IMR-90 (cell line): ENCODE measurements at regions not wholly inside any gene's neighbourhood (a gene's known extent, or its start where the extent isn't known, plus 50 kb on each side); places are given as distances from the start of the nearest gene placed in this dataset.
A peak's percentile ranks its signal among the peaks of the same experiment; 100 is the strongest.

ENCODE experiments used
- ATAC-seq: fragments of 200-7000 bp; cut with Tn5 transposase; 2 replicates; pipeline ENCODE4 v1.9.1; 2020; ENCODE audit warnings: low read depth, mild to moderate bottlenecking, moderate library complexity
- BruUV-seq: library from RNA; stranded (reverse); fragments of 400-500 nt; replicated peaks from 2 replicates; lab custom pipeline; 2021; lab: Mats Ljungman, UMichigan
- CTCF ChIA-PET: fragments of 300-600 bp; formaldehyde crosslinking; extraction: SDS; loops from one replicate; lab custom pipeline; 2021; ENCODE audit warnings: antibody characterized with exemption; lab: Yijun Ruan, JAX
- POLR2A ChIA-PET: fragments of 300-600 bp; sonication (Branson Sonifier 250); formaldehyde crosslinking; loops from one replicate; lab custom pipeline; 2022; ENCODE audit warnings: antibody characterized with exemption; ENCODE audit not compliant: unreplicated experiment; lab: Charles Lee
- DNase-seq: peaks from one replicate; pipeline ENCODE4 v3.0.0; 2013
- H2AFZ ChIP-seq: replicated peaks from 2 replicates; pipeline ENCODE3; 2013; ENCODE audit warnings: low read length, mild to moderate bottlenecking; ENCODE audit not compliant: poor library complexity
- H2AK5ac ChIP-seq: 2 replicates; pipeline ENCODE4 v1.6.1; 2013; ENCODE audit warnings: low read depth, low read length, inconsistent platforms
- H2AK9ac ChIP-seq: replicated peaks from 2 replicates; pipeline ENCODE3; 2013; ENCODE audit warnings: mild to moderate bottlenecking, low read depth, low read length, moderate library complexity; ENCODE audit not compliant: poor library complexity
- H2BK120ac ChIP-seq: 2 replicates; pipeline ENCODE4 v1.6.1; 2013; ENCODE audit warnings: low read depth, low read length, inconsistent platforms
- H2BK15ac ChIP-seq: 3 replicates; pipeline ENCODE4 v1.6.1; 2013; ENCODE audit warnings: low read depth, low read length, inconsistent platforms
- H2BK20ac ChIP-seq: 2 replicates; pipeline ENCODE4 v1.6.1; 2013; ENCODE audit warnings: low read depth, mild to moderate bottlenecking, inconsistent platforms, low read length, moderate library complexity
- H2BK5ac ChIP-seq: 2 replicates; pipeline ENCODE4 v1.6.1; 2013; ENCODE audit warnings: mild to moderate bottlenecking, low read depth, low read length, inconsistent platforms; ENCODE audit not compliant: poor library complexity, severe bottlenecking
- H3K14ac ChIP-seq: replicated peaks from 2 replicates; pipeline ENCODE4 v1.6.1; 2013; ENCODE audit warnings: low read depth, low read length, inconsistent platforms
- H3K18ac ChIP-seq: 2 replicates; pipeline ENCODE4 v1.6.1; 2013; ENCODE audit warnings: low read depth, low read length, control low read depth
- H3K23ac ChIP-seq: 2 replicates; pipeline ENCODE4 v1.6.1; 2013; ENCODE audit warnings: low read depth, low read length, inconsistent platforms
- H3K27ac ChIP-seq: 2 replicates; pipeline ENCODE4 v1.5.1; 2013; ENCODE audit warnings: mild to moderate bottlenecking, control low read depth, low read length; ENCODE audit not compliant: insufficient read depth
- H3K27me3 ChIP-seq: 2 replicates; pipeline ENCODE4 v1.6.1; 2013; ENCODE audit warnings: low read length; ENCODE audit not compliant: control insufficient read depth, insufficient read depth
- H3K36me3 ChIP-seq: 2 replicates; pipeline ENCODE4 v1.6.1; 2013; ENCODE audit warnings: low read length, mixed read lengths; ENCODE audit not compliant: control insufficient read depth, insufficient read depth
- H3K4ac ChIP-seq: 2 replicates; pipeline ENCODE4 v1.6.1; 2013; ENCODE audit warnings: low read depth, low read length, inconsistent platforms
- H3K4me1 ChIP-seq: 2 replicates; pipeline ENCODE4 v1.6.1; 2013; ENCODE audit warnings: low read length, mixed read lengths; ENCODE audit not compliant: control insufficient read depth, insufficient read depth
- H3K4me2 ChIP-seq: 2 replicates; pipeline ENCODE4 v1.6.1; 2013; ENCODE audit warnings: low read depth, mild to moderate bottlenecking, control low read depth, low read length, moderate library complexity
- H3K4me3 ChIP-seq: 2 replicates; pipeline ENCODE4 v1.5.1; 2013; ENCODE audit warnings: low read depth, mild to moderate bottlenecking, control low read depth, low read length, moderate library complexity; ENCODE audit not compliant: insufficient read depth
- H3K56ac ChIP-seq: 2 replicates; pipeline ENCODE4 v1.6.1; 2013; ENCODE audit warnings: low read length, inconsistent platforms; ENCODE audit not compliant: insufficient read depth; ENCODE audit errors: extremely low read depth
- H3K79me1 ChIP-seq, 2 experiments: 2 replicates each; pipeline ENCODE4 v1.6.1; 2013; ENCODE audit warnings: low read length in 2 of 2, inconsistent platforms in 1 of 2, low read depth in 1 of 2
- H3K9ac ChIP-seq: 2 replicates; pipeline ENCODE4 v1.6.1; 2013; ENCODE audit warnings: low read depth, low read length, control low read depth
- H3K9me1 ChIP-seq: 2 replicates; pipeline ENCODE4 v1.6.1; 2013; ENCODE audit warnings: low read length, inconsistent platforms; ENCODE audit not compliant: insufficient read depth
- H3K9me3 ChIP-seq: 2 replicates; pipeline ENCODE4 v1.6.1; 2013; ENCODE audit warnings: low read length; ENCODE audit not compliant: control insufficient read depth, insufficient read depth
- H4K20me1 ChIP-seq: 2 replicates; pipeline ENCODE4 v1.6.1; 2013; ENCODE audit warnings: low read length, inconsistent platforms; ENCODE audit not compliant: insufficient read depth
- H4K5ac ChIP-seq: 2 replicates; pipeline ENCODE4 v1.6.1; 2013; ENCODE audit warnings: mild to moderate bottlenecking, low read depth, low read length, control low read depth
- H4K8ac ChIP-seq, 2 experiments: 2 replicates each; pipeline ENCODE4 v1.6.1; 2013; ENCODE audit warnings: low read depth in 2 of 2, low read length in 2 of 2, control low read depth in 1 of 2, inconsistent platforms in 1 of 2
- H4K91ac ChIP-seq: 2 replicates; pipeline ENCODE4 v1.6.1; 2013; ENCODE audit warnings: low read depth, low read length, inconsistent platforms; ENCODE audit not compliant: insufficient read depth
- BHLHE40 ChIP-seq: fragments of 150-350 bp; IDR thresholded peaks from 2 replicates; pipeline ENCODE4 v1.6.1; 2016; ENCODE audit warnings: mild to moderate bottlenecking, low read depth, low read length
- CEBPB ChIP-seq: IDR thresholded peaks from 2 replicates; pipeline ENCODE4 v1.6.1; 2012; ENCODE audit warnings: low read depth, low read length, improper control_type of control experiment
- CHD1 ChIP-seq: IDR thresholded peaks from 2 replicates; pipeline ENCODE4 v1.6.1; 2012; ENCODE audit warnings: low read depth, low read length, improper control_type of control experiment
- FOS ChIP-seq: fragments of 150-350 bp; IDR thresholded peaks from 2 replicates; pipeline ENCODE4 v1.6.1; 2016; ENCODE audit warnings: low read depth, low read length
- MAFK ChIP-seq: IDR thresholded peaks from 2 replicates; pipeline ENCODE4 v1.6.1; 2012; ENCODE audit warnings: low read depth, low read length, improper control_type of control experiment
- MAZ ChIP-seq: IDR thresholded peaks from 2 replicates; pipeline ENCODE4 v1.6.1; 2012; ENCODE audit warnings: low read depth, mild to moderate bottlenecking, low read length, improper control_type of control experiment, moderate library complexity, borderline replicate concordance
- MXI1 ChIP-seq: IDR thresholded peaks from 2 replicates; pipeline ENCODE4 v1.6.1; 2012; ENCODE audit warnings: low read depth, mild to moderate bottlenecking, low read length, moderate library complexity, borderline replicate concordance
- NFE2L2 ChIP-seq: fragments of 150-350 bp; IDR thresholded peaks from 2 replicates; pipeline ENCODE4 v1.6.1; 2016; ENCODE audit warnings: low read depth, mild to moderate bottlenecking, low read length
- POLR2A ChIP-seq: IDR thresholded peaks from 2 replicates; pipeline ENCODE4 v1.6.1; 2012; ENCODE audit warnings: mild to moderate bottlenecking, low read depth, low read length
- RAD21 ChIP-seq: IDR thresholded peaks from 2 replicates; pipeline ENCODE4 v1.6.1; 2012; ENCODE audit warnings: low read length, improper control_type of control experiment
- RCOR1 ChIP-seq: IDR thresholded peaks from 2 replicates; pipeline ENCODE4 v1.6.1; 2012; ENCODE audit warnings: mild to moderate bottlenecking, low read length, improper control_type of control experiment; ENCODE audit not compliant: insufficient replicate concordance
- RFX5 ChIP-seq: IDR thresholded peaks from 2 replicates; pipeline ENCODE4 v1.8.0; 2012; ENCODE audit warnings: low read depth, mild to moderate bottlenecking, low read length, moderate library complexity
- WGBS, 2 experiments: methylation state at CpG; one replicate each; pipeline versions ENCODE4 v1.1.5 to v1.1.7; 2013; ENCODE audit warnings: missing lambda C conversion rate in 2 of 2; ENCODE audit not compliant: insufficient read length in 1 of 2; ENCODE audit errors: extremely low coverage in 2 of 2; 5-methylcytosine and 5-hydroxymethylcytosine counted together
- dilution Hi-C: fragments of 300-500 bp; cut with HindIII; formaldehyde crosslinking; loops from one replicate; pipeline ENCODE4 v1.14.3; 2018; ENCODE audit warnings: low sequenced_read_pairs; ENCODE audit not compliant: unreplicated experiment
- in situ Hi-C: fragments of 300-500 bp; cut with MboI; formaldehyde crosslinking; loops from 3 replicates; pipeline ENCODE4 v1.14.3; 2019; ENCODE audit warnings: low sequenced_read_pairs, inconsistent platforms, mixed read lengths
- intact Hi-C: fragments of 100-400 bp; cut with micrococcal nuclease; formaldehyde crosslinking; loops from 2 replicates; pipeline ENCODE4 v1.10.0; 2022
- TF ChIP-seq, protein P1 (sequence below): fragments of 150-350 bp; IDR thresholded peaks from 2 replicates; pipeline ENCODE4 v1.6.1; 2016; ENCODE audit warnings: low read depth, mild to moderate bottlenecking, low read length, moderate library complexity, borderline replicate concordance
- TF ChIP-seq, protein P2 (sequence below): fragments of 150-350 bp; IDR thresholded peaks from 2 replicates; pipeline ENCODE4 v1.6.1; 2017; ENCODE audit warnings: mild to moderate bottlenecking, antibody characterized with exemption, low read length, low read depth
- TF ChIP-seq, protein P3 (sequence below): conservative IDR thresholded peaks from 2 replicates; pipeline ENCODE4 v1.5.1; 2012; ENCODE audit warnings: mild to moderate bottlenecking, low read depth, low read length, improper control_type of control experiment

DNA sequence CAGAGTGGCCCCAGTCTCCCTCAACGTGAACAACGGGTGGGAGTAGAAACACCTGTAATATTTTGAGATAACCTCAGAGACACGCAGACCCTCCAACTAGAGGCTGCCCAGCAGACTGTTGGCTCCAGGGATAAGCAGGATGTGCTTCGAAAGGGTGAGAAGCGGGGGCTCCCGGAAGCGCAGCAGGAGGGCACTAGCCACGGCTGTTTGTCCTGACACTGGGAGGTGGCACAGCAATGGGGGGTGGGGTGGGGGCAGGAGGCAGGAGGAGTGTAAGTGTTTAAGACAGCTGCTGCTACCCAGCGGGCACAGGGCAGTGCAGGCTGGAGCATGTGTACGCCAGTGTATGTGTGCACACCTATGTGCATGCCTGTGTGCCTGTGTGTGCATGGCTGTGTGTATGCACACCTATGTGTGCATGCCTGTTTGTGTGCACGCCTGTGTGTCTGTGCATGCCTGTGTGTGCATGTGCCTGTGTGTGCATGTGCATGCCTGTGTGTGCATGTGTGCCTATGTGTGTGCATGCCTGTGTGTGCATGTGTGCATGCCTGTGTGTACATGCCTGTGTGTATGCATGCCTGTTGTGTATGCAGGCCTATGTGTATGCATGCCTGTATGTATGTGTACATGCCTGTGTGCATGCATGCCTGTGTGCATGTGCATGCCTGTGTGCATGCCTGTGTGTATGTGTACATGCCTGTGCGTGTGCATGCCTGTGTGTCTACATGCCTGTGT is 154.7 kb downstream of the SHANK2 start:
- Histone ChIP-seq H3K23ac (no peak overlapping the region), H2AFZ (peak overlapping the region; percentile 32), H2BK20ac (no peak overlapping the region), H3K9ac (no peak overlapping the region), H4K8ac (no peak overlapping the region), H3K9me1 (0 out of 2 replicates have a peak, but pooled peaks cover 5% of the 10 kb centered on the region), H2BK15ac (no peak overlapping the region), H3K36me3 (peaks cover 18% of the 10 kb centered on the region), H2AK5ac (no peak overlapping the region), H3K4ac (no peak overlapping the region), H3K79me1 (no peaks in the 10 kb centered on the region), H3K4me1 (no peaks in the 10 kb centered on the region), H4K91ac (no peak overlapping the region), H2AK9ac (peak overlapping the region; percentile 42), H3K4me2 (no peak overlapping the region), H3K27ac (no peak overlapping the region), H4K5ac (no peak overlapping the region), H3K4me3 (no peak overlapping the region), H3K27me3 (no peaks in the 10 kb centered on the region), H3K9me3 (no peaks in the 10 kb centered on the region), H3K18ac (no peak overlapping the region), H3K14ac (no peak overlapping the region), H3K56ac (no peak overlapping the region), H2BK5ac (no peak overlapping the region), H4K20me1 (peaks cover 6% of the 10 kb centered on the region; the same call in 1 of the 2 replicates), H2BK120ac (no peak overlapping the region)
- 86% methylated on average over 4 of the region's 12 CpGs; no CpG with 5 or more reads in 1 of the 2 experiments for WGBS, 2 experiments
- ChIA-PET CTCF (no interaction called here), POLR2A (no interaction called here)
- intact Hi-C loops, result no loop called here
- DNase-seq (no peak), ATAC-seq (no peak)
- in situ Hi-C loops, result no loop called here
- dilution Hi-C loops, result no loop called here
- TF ChIP-seq MAZ (no peak), CEBPB (no peak), CHD1 (no peak), RCOR1 (no peak), NFE2L2 (no peak), RFX5 (no peak), POLR2A (no peak), RAD21 (no peak), MAFK (no peak), MXI1 (no peak), BHLHE40 (no peak), FOS (no peak)
- TF ChIP-seq, protein P1, sequence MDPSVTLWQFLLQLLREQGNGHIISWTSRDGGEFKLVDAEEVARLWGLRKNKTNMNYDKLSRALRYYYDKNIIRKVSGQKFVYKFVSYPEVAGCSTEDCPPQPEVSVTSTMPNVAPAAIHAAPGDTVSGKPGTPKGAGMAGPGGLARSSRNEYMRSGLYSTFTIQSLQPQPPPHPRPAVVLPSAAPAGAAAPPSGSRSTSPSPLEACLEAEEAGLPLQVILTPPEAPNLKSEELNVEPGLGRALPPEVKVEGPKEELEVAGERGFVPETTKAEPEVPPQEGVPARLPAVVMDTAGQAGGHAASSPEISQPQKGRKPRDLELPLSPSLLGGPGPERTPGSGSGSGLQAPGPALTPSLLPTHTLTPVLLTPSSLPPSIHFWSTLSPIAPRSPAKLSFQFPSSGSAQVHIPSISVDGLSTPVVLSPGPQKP, result no peak
- TF ChIP-seq, protein P2, sequence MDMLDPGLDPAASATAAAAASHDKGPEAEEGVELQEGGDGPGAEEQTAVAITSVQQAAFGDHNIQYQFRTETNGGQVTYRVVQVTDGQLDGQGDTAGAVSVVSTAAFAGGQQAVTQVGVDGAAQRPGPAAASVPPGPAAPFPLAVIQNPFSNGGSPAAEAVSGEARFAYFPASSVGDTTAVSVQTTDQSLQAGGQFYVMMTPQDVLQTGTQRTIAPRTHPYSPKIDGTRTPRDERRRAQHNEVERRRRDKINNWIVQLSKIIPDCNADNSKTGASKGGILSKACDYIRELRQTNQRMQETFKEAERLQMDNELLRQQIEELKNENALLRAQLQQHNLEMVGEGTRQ, result no peak
- TF ChIP-seq, protein P3, sequence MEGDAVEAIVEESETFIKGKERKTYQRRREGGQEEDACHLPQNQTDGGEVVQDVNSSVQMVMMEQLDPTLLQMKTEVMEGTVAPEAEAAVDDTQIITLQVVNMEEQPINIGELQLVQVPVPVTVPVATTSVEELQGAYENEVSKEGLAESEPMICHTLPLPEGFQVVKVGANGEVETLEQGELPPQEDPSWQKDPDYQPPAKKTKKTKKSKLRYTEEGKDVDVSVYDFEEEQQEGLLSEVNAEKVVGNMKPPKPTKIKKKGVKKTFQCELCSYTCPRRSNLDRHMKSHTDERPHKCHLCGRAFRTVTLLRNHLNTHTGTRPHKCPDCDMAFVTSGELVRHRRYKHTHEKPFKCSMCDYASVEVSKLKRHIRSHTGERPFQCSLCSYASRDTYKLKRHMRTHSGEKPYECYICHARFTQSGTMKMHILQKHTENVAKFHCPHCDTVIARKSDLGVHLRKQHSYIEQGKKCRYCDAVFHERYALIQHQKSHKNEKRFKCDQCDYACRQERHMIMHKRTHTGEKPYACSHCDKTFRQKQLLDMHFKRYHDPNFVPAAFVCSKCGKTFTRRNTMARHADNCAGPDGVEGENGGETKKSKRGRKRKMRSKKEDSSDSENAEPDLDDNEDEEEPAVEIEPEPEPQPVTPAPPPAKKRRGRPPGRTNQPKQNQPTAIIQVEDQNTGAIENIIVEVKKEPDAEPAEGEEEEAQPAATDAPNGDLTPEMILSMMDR, result no peak
- BruUV-seq, result no TSS peak
